Activated naive CD8-positive, alpha-beta T cell treated with anti-CD3 and anti-CD28 coated beads, Interleukin-2, amount 50 U/mL, for 24 hours (primary cell): ENCODE measurements at regions not wholly inside any gene's neighbourhood (a gene's known extent, or its start where the extent isn't known, plus 50 kb on each side); places are given as distances from the start of the nearest gene placed in this dataset.

Experiments
- ATAC-seq: fragments of 150-1000 bp; cut with Tn5 transposase; one replicate; pipeline ENCODE4 v1.10.0; 2021
- DNase-seq: peaks from one replicate; pipeline ENCODE4 v3.0.0; 2021
- H3K27ac Mint-ChIP-seq: one replicate; pipeline ENCODE4 v1.8.0; 2021; ENCODE audit warnings: mild to moderate bottlenecking, mixed read lengths
- H3K27me3 Mint-ChIP-seq: one replicate; pipeline ENCODE4 v1.8.0; 2021; ENCODE audit warnings: mixed read lengths
- H3K36me3 Mint-ChIP-seq: one replicate; pipeline ENCODE4 v1.8.0; 2021; ENCODE audit warnings: low read depth, mixed read lengths
- H3K4me1 Mint-ChIP-seq: one replicate; pipeline ENCODE4 v1.8.0; 2021; ENCODE audit warnings: mixed read lengths
- H3K4me3 Mint-ChIP-seq: one replicate; pipeline ENCODE4 v1.8.0; 2021; ENCODE audit warnings: mild to moderate bottlenecking, moderate library complexity, mixed read lengths
- H3K9me3 Mint-ChIP-seq: one replicate; pipeline ENCODE4 v1.8.0; 2021; ENCODE audit warnings: mixed read lengths

DNA sequence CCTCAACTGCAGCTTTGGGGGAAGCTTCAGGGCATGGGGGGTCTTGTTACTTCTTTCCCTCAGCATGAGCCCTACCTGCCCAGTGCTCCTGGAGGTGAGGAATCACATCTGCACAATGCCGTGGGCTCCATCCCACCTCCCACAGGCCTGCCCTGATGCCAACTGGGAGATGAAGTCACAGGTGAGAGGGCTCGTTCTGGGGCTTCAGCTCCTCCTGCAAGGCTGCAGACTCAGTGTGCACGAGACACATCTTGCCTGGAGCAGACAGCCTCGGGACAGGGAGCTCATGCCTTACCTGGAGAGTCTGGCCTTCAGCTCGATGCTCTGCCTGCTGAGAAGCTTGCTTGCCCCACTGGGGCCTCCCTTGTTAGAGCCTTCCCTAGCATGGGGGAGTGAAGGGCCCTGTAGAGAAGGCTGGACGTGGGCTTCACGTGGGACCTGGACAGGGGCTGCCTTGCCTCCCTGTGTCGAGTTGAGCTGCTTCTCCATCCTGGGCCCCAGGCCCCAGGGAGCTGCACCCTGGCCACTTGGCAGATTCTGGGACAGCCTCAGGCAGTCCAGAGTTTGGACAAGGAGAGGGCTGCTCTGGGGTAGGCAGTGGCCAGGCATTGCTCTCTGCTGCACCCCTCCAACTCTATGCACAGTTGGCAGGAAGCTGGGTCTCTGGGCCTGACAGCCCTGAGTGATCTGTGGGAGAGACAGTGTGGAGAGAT lies 171.4 kb downstream of the KIF26A start:
- Mint-ChIP-seq H3K9me3 (peaks cover 6% of the 10 kb centered on the region), H3K27me3 (no peaks in the 10 kb centered on the region), H3K36me3 (no peaks in the 10 kb centered on the region), H3K27ac (no peak overlapping the region), H3K4me1 (no peaks in the 10 kb centered on the region), H3K4me3 (no peak overlapping the region)
- ATAC-seq (no peak), DNase-seq (no peak)

DNA sequence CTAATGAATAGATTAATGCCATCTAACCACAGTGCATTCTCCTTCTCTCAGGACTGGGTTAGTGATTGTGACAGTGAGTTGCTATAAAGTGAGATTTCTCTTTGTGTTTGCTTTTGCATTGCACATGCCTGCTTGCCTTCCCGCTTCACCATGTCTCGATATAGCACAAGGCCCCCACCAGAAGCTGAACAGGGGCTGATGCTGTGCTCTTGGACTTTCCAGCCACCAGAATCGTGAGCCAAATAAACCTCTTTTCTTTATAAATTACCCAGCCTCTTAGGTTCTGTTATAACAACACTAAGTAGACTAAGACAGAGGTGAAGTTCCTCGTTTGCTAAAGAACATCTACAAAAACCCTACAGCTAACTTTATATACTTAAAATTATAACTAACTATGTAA lies 173.0 kb downstream of the KIF26A start:
- DNase-seq (no peak), ATAC-seq (no peak)
- H3K4me3 Mint-ChIP-seq = no peak overlapping the region
- no peaks in the 10 kb centered on the region for H3K4me1 Mint-ChIP-seq
- H3K9me3 Mint-ChIP-seq = peaks cover 6% of the 10 kb centered on the region
- no peaks in the 10 kb centered on the region for H3K36me3 Mint-ChIP-seq
- no peaks in the 10 kb centered on the region for H3K27me3 Mint-ChIP-seq
- no peak overlapping the region for H3K27ac Mint-ChIP-seq

DNA sequence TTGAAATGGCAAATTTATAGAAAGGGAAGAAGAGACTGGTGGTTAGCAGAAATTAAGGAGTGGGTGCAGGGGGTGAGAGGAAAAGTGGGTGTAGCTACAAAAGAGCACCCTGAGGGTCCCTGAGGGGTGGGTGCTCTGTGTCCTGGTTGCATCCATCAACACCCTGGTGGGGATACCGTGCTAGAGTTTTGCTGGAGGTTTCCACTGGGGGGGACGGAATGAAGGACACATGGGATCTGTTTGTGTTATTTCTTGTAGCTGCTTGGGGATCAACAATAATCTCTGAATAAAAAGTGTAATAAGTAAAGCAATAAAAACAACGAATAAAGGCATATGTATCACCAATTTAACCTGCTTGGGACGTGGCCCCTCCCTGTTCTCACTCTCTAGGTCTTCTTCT lies 175.3 kb downstream of the KIF26A start:
- ATAC-seq (no peak), DNase-seq (no peak)
- H3K9me3 Mint-ChIP-seq = peaks cover 6% of the 10 kb centered on the region
- no peak overlapping the region for H3K4me3 Mint-ChIP-seq
- no peaks in the 10 kb centered on the region for H3K4me1 Mint-ChIP-seq
- no peak overlapping the region for H3K27ac Mint-ChIP-seq
- no peaks in the 10 kb centered on the region for H3K36me3 Mint-ChIP-seq
- no peaks in the 10 kb centered on the region for H3K27me3 Mint-ChIP-seq

- Mint-ChIP-seq H3K36me3 (no peaks in the 10 kb centered on the region), H3K4me3 (no peak overlapping the region), H3K4me1 (no peaks in the 10 kb centered on the region), H3K27ac (no peak overlapping the region), H3K9me3 (peaks cover 6% of the 10 kb centered on the region), H3K27me3 (no peaks in the 10 kb centered on the region)
- ATAC-seq = no peak
- no peak for DNase-seq
These were observed 176.0 kb downstream of the KIF26A start for GRCh38 chr14:104314251-104314941.

DNA sequence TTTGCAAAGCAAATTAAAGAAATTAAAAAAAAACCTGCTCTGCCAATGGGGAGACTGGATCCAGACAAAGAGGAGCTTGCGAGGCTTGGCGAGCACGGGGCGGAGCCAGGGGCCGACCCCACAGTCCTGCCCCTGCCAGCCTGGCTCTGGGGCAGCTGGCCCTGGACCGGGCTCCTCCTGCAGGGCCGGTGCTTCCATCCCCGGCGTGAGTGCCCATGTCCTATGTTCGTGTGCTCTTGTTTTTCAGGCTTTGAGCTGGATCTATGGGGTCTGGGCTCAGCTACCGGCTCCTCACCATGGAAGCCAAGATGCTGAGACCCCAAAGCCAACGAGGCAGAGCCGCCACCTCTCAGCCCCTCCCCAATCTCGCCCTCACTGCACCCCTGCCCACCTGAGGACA lies 176.8 kb downstream of the KIF26A start:
- no peaks in the 10 kb centered on the region for H3K4me1 Mint-ChIP-seq
- no peaks in the 10 kb centered on the region for H3K36me3 Mint-ChIP-seq
- no peak overlapping the region for H3K27ac Mint-ChIP-seq
- no peak for DNase-seq
- no peak overlapping the region for H3K4me3 Mint-ChIP-seq
- H3K27me3 Mint-ChIP-seq = no peaks in the 10 kb centered on the region
- ATAC-seq = no peak
- H3K9me3 Mint-ChIP-seq = peaks cover 6% of the 10 kb centered on the region

GRCh38 chr14:104315625-104316024 lies 177.2 kb downstream of the KIF26A start:
- ATAC-seq = no peak

DNA sequence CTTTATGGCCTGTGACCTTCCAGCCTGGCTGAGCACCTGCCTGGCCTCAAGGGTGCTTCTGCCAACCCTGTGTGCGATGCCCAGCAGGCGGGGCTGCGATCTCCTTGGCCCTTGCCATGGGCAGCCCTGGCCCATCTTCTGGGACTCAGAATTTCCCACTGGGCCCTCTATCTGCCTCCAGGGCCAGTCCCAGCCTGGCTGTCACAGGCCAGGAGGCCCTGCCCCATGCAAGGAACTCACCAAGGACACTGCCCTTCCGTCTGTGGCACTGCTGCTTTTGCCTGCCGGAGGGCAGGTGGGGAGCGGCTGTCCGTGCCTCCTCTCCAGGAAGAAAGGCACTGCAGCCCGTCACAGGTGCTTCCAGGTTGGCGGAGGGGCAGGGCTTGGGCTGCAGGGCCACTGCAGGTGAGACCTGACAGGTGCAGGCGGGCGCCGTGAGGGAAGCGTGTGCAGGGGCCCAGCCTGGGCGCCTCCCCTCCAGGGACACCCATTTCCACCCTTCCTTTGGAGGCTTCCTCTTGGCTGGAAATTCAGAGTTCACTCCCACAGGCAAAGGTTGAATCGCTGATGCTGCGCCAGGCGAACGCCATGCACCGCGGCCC lies 177.8 kb downstream of the KIF26A start:
- no peak overlapping the region for H3K4me3 Mint-ChIP-seq
- no peak overlapping the region for H3K27ac Mint-ChIP-seq
- no peaks in the 10 kb centered on the region for H3K4me1 Mint-ChIP-seq
- H3K9me3 Mint-ChIP-seq = peaks cover 3% of the 10 kb centered on the region
- H3K27me3 Mint-ChIP-seq = peaks cover 2% of the 10 kb centered on the region
- DNase-seq (no peak), ATAC-seq (no peak)
- H3K36me3 Mint-ChIP-seq = no peaks in the 10 kb centered on the region

More at GRCh38 chr14:104315625-104316024, 177.2 kb downstream of the KIF26A start:
- Mint-ChIP-seq H3K4me1 (no peaks in the 10 kb centered on the region), H3K9me3 (peaks cover 6% of the 10 kb centered on the region), H3K4me3 (no peak overlapping the region), H3K36me3 (no peaks in the 10 kb centered on the region), H3K27ac (no peak overlapping the region), H3K27me3 (no peaks in the 10 kb centered on the region)
- no peak for DNase-seq

DNA sequence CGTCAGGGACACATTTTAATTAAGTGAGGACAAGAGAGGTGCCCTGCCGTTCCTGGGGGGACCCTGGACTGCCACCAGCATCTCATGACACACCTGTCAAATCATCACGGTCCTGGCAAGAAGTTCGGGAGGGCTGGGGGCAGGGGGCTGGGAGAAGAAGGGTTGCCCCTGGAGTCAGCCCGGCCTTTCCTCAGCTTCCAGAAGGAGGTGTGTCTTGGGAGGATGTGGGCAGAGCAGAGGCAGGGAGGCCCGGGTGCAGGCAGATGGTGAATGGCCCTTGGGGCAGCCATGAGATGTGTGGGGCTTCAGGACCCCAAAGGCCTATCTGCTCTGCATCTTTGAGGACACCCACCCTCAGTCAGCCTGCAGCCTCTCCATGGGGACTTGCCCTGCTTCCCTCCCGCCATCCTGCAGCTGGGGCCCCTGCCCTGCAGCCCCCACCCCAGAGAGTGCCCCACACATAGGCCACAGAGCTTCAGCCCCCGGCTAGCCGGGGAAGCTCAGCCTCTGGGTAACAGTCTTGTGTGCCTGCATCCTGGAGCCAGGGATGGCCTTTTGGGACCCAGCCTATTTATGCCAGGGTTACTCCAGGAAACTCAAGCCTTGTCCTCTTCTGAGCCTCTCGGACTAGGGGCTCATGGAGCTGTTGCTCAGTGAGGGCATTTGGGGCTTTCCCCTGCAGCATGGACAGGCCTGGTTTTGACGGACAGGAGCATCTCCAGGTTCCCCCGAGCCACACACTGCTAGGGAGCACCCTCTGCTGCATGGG lies 178.5 kb downstream of the KIF26A start:
- Mint-ChIP-seq H3K4me3 (no peak overlapping the region), H3K27ac (no peak overlapping the region), H3K9me3 (no peaks in the 10 kb centered on the region), H3K4me1 (no peaks in the 10 kb centered on the region), H3K27me3 (peaks cover 4% of the 10 kb centered on the region), H3K36me3 (no peaks in the 10 kb centered on the region)
- no peak for ATAC-seq
- DNase-seq = no peak

- H3K27me3 Mint-ChIP-seq = peaks cover 9% of the 10 kb centered on the region
- ATAC-seq = no peak
- H3K36me3 Mint-ChIP-seq = no peaks in the 10 kb centered on the region
- no peak for DNase-seq
- H3K9me3 Mint-ChIP-seq = no peaks in the 10 kb centered on the region
- no peaks in the 10 kb centered on the region for H3K4me1 Mint-ChIP-seq
- no peak overlapping the region for H3K27ac Mint-ChIP-seq
- no peak overlapping the region for H3K4me3 Mint-ChIP-seq
These were observed 179.1 kb downstream of the KIF26A start for GRCh38 chr14:104317492-104317805.

GRCh38 chr14:104317975-104318557 lies 179.7 kb downstream of the KIF26A start:
- ATAC-seq (no peak), DNase-seq (no peak)
- Mint-ChIP-seq H3K9me3 (no peaks in the 10 kb centered on the region), H3K27me3 (peaks cover 11% of the 10 kb centered on the region), H3K4me3 (no peak overlapping the region), H3K27ac (no peak overlapping the region), H3K4me1 (no peaks in the 10 kb centered on the region), H3K36me3 (no peaks in the 10 kb centered on the region)

GRCh38 chr14:104318558-104319490 lies 180.4 kb downstream of the KIF26A start:
- no peaks in the 10 kb centered on the region for H3K4me1 Mint-ChIP-seq
- no peak for ATAC-seq
- no peaks in the 10 kb centered on the region for H3K36me3 Mint-ChIP-seq
- H3K9me3 Mint-ChIP-seq = no peaks in the 10 kb centered on the region
- H3K4me3 Mint-ChIP-seq = no peak overlapping the region
- DNase-seq = no peak
- no peak overlapping the region for H3K27ac Mint-ChIP-seq
- peaks cover 11% of the 10 kb centered on the region for H3K27me3 Mint-ChIP-seq

DNA sequence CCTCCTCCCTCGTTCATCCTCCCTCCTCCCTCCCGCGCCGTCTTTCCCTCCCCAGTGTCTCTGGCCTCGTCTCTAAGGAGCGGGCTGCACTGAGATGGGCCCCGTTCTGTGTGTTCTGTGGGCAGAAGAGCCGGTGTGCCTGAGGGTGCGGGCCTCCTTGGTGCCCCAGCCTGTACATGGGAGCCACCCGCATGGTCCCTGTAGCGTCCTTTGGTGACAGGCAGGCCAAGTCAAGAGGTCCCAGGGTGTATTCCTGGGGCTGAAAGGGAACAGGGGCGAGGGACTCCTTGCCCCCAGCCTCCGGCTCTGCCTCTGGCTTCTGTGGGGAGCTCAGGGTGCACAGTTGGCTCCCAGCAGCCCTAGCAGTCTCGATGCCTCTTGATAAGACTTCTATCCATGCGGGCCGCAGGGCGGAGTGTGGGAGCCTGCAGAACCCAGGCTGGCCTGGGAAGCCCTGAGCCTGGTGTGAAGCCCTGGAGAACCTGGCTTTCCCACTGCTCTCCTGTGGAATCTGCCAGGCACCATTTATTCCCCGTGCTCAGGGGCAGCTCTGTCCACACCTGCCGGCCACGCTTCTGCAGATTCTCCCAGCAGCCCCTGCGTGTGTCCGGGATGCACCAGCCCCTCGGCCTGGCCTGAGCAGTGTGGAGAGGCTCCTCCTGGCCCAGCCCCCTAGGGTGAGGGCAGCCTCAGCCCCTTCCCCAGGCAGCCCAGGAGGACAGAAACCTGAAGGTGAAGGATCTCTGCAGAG lies 181.3 kb downstream of the KIF26A start:
- DNase-seq (no peak), ATAC-seq (peak; percentile 25)
- Mint-ChIP-seq H3K4me3 (no peak overlapping the region), H3K27me3 (peaks cover 11% of the 10 kb centered on the region), H3K27ac (no peak overlapping the region), H3K9me3 (no peaks in the 10 kb centered on the region), H3K4me1 (no peaks in the 10 kb centered on the region), H3K36me3 (no peaks in the 10 kb centered on the region)

GRCh38 chr14:104320611-104321086 lies 182.3 kb downstream of the KIF26A start:
- no peaks in the 10 kb centered on the region for H3K36me3 Mint-ChIP-seq
- H3K4me1 Mint-ChIP-seq = no peaks in the 10 kb centered on the region
- H3K9me3 Mint-ChIP-seq = no peaks in the 10 kb centered on the region
- H3K27me3 Mint-ChIP-seq = peaks cover 11% of the 10 kb centered on the region
- DNase-seq = no peak
- no peak overlapping the region for H3K4me3 Mint-ChIP-seq
- no peak for ATAC-seq
- no peak overlapping the region for H3K27ac Mint-ChIP-seq
